SJSA1 (cell line): ENCODE measurements at regions not wholly inside any gene's neighbourhood (a gene's known extent, or its start where the extent isn't known, plus 50 kb on each side); places are given as distances from the start of the nearest gene placed in this dataset.

ENCODE experiments used
- DNase-seq, 2 experiments: peaks; one replicate each; pipeline ENCODE4 v3.0.0-alpha.2; 2015 to 2020; ENCODE audit warnings: low spot score in 2 of 2, low read depth in 1 of 2
- H3K27ac ChIP-seq: fragments of 250-450 bp; sonication (Bioruptor Pico); 2 replicates; pipeline ENCODE4 v1.5.1; 2020; ENCODE audit warnings: mild to moderate bottlenecking, moderate library complexity
- H3K27me3 ChIP-seq: fragments of 250-450 bp; sonication (Bioruptor Pico); replicated peaks from 2 replicates; pipeline ENCODE4 v1.5.1; 2020; ENCODE audit warnings: mild to moderate bottlenecking, moderate library complexity
- H3K36me3 ChIP-seq: fragments of 250-450 bp; sonication (Bioruptor Pico); 2 replicates; pipeline ENCODE4 v1.5.1; 2020; ENCODE audit warnings: mild to moderate bottlenecking
- H3K4me1 ChIP-seq: fragments of 250-450 bp; sonication (Bioruptor Pico); replicated peaks from 2 replicates; pipeline ENCODE4 v1.6.1; 2021; ENCODE audit warnings: mild to moderate bottlenecking
- H3K4me3 ChIP-seq: fragments of 250-450 bp; sonication (Bioruptor Pico); 2 replicates; pipeline ENCODE4 v1.5.1; 2020; ENCODE audit warnings: mild to moderate bottlenecking
- H3K9me3 ChIP-seq: fragments of 250-450 bp; sonication (Bioruptor Pico); replicated peaks from 2 replicates; pipeline ENCODE4 v1.5.1; 2020; ENCODE audit warnings: mild to moderate bottlenecking

- H3K4me1 ChIP-seq = no peaks in the 10 kb centered on the region
- DNase-seq = no peak
- no peak overlapping the region for H3K4me3 ChIP-seq
- H3K27me3 ChIP-seq = no peaks in the 10 kb centered on the region
- H3K27ac ChIP-seq = no peak overlapping the region
- no peaks in the 10 kb centered on the region for H3K36me3 ChIP-seq
- H3K9me3 ChIP-seq = 0 out of 2 replicates have a peak, but pooled peaks cover 3% of the 10 kb centered on the region
These were observed 388.4 kb upstream of the DDI1 start for GRCh38 chr11:103648054-103648453.

- H3K27ac ChIP-seq = no peak overlapping the region
- H3K9me3 ChIP-seq = 0 out of 2 replicates have a peak, but pooled peaks cover 3% of the 10 kb centered on the region
- no peak for DNase-seq
- no peaks in the 10 kb centered on the region for H3K4me1 ChIP-seq
- H3K36me3 ChIP-seq = no peaks in the 10 kb centered on the region
- H3K4me3 ChIP-seq = no peak overlapping the region
- no peaks in the 10 kb centered on the region for H3K27me3 ChIP-seq
These were observed 387.6 kb upstream of the DDI1 start for GRCh38 chr11:103648670-103649400.

GRCh38 chr11:103649401-103649895 lies 387.0 kb upstream of the DDI1 start:
- Histone ChIP-seq H3K27me3 (no peaks in the 10 kb centered on the region), H3K4me3 (no peak overlapping the region), H3K4me1 (no peaks in the 10 kb centered on the region), H3K9me3 (0 out of 2 replicates have a peak, but pooled peaks cover 3% of the 10 kb centered on the region), H3K27ac (no peak overlapping the region), H3K36me3 (no peaks in the 10 kb centered on the region)
- no peak for DNase-seq

- Histone ChIP-seq H3K36me3 (no peaks in the 10 kb centered on the region), H3K27ac (no peak overlapping the region), H3K4me3 (no peak overlapping the region), H3K9me3 (0 out of 2 replicates have a peak, but pooled peaks cover 3% of the 10 kb centered on the region), H3K4me1 (no peaks in the 10 kb centered on the region), H3K27me3 (no peaks in the 10 kb centered on the region)
- no peak for DNase-seq
These were observed 386.1 kb upstream of the DDI1 start for GRCh38 chr11:103650330-103650729.

- no peak for DNase-seq
- no peaks in the 10 kb centered on the region for H3K36me3 ChIP-seq
These were observed 385.0 kb upstream of the DDI1 start for GRCh38 chr11:103651341-103651998.

GRCh38 chr11:103652013-103652412 lies 384.4 kb upstream of the DDI1 start:
- no peak overlapping the region for H3K27ac ChIP-seq
- 0 out of 2 replicates have a peak, but pooled peaks cover 3% of the 10 kb centered on the region for H3K9me3 ChIP-seq
- no peaks in the 10 kb centered on the region for H3K27me3 ChIP-seq
- no peak overlapping the region for H3K4me3 ChIP-seq
- H3K36me3 ChIP-seq = no peaks in the 10 kb centered on the region
- DNase-seq = no peak
- H3K4me1 ChIP-seq = no peaks in the 10 kb centered on the region

More at GRCh38 chr11:103651341-103651998, 385.0 kb upstream of the DDI1 start:
- H3K27me3 ChIP-seq = no peaks in the 10 kb centered on the region
- H3K27ac ChIP-seq = no peak overlapping the region
- H3K4me1 ChIP-seq = no peaks in the 10 kb centered on the region
- 0 out of 2 replicates have a peak, but pooled peaks cover 3% of the 10 kb centered on the region for H3K9me3 ChIP-seq
- H3K4me3 ChIP-seq = no peak overlapping the region

GRCh38 chr11:103656382-103656781 lies 380.1 kb upstream of the DDI1 start:
- Histone ChIP-seq H3K9me3 (0 out of 2 replicates have a peak, but pooled peaks cover 3% of the 10 kb centered on the region), H3K27ac (no peak overlapping the region), H3K27me3 (no peaks in the 10 kb centered on the region), H3K4me3 (no peak overlapping the region), H3K36me3 (no peaks in the 10 kb centered on the region), H3K4me1 (peaks cover 9% of the 10 kb centered on the region)
- DNase-seq = no peak

- Histone ChIP-seq H3K9me3 (no peaks in the 10 kb centered on the region), H3K27me3 (no peaks in the 10 kb centered on the region), H3K36me3 (no peaks in the 10 kb centered on the region), H3K4me1 (peaks cover 9% of the 10 kb centered on the region), H3K27ac (no peak overlapping the region), H3K4me3 (no peak overlapping the region)
- no peak for DNase-seq
These were observed 377.2 kb upstream of the DDI1 start for GRCh38 chr11:103659206-103659618.

- peaks cover 9% of the 10 kb centered on the region for H3K4me1 ChIP-seq
- DNase-seq = peak in 1 of 2 experiments; percentile 12
- H3K9me3 ChIP-seq = no peaks in the 10 kb centered on the region
- H3K36me3 ChIP-seq = no peaks in the 10 kb centered on the region
- H3K27me3 ChIP-seq = no peaks in the 10 kb centered on the region
- H3K27ac ChIP-seq = no peak overlapping the region
- no peak overlapping the region for H3K4me3 ChIP-seq
These were observed 376.7 kb upstream of the DDI1 start for GRCh38 chr11:103659743-103660142.

- Histone ChIP-seq H3K9me3 (no peaks in the 10 kb centered on the region), H3K4me3 (no peak overlapping the region), H3K4me1 (peaks cover 9% of the 10 kb centered on the region), H3K27ac (no peak overlapping the region), H3K36me3 (no peaks in the 10 kb centered on the region), H3K27me3 (no peaks in the 10 kb centered on the region)
- no peak for DNase-seq
These were observed 375.3 kb upstream of the DDI1 start for GRCh38 chr11:103661185-103661584.

GRCh38 chr11:103661991-103662390 lies 374.4 kb upstream of the DDI1 start:
- Histone ChIP-seq H3K27ac (no peak overlapping the region), H3K9me3 (no peaks in the 10 kb centered on the region), H3K27me3 (no peaks in the 10 kb centered on the region), H3K4me3 (no peak overlapping the region), H3K36me3 (no peaks in the 10 kb centered on the region), H3K4me1 (peaks cover 9% of the 10 kb centered on the region)
- DNase-seq = no peak

GRCh38 chr11:103662880-103663279 lies 373.6 kb upstream of the DDI1 start:
- no peak overlapping the region for H3K27ac ChIP-seq
- no peak for DNase-seq
- no peaks in the 10 kb centered on the region for H3K9me3 ChIP-seq
- no peaks in the 10 kb centered on the region for H3K27me3 ChIP-seq
- no peaks in the 10 kb centered on the region for H3K36me3 ChIP-seq
- no peak overlapping the region for H3K4me3 ChIP-seq
- H3K4me1 ChIP-seq = peaks cover 9% of the 10 kb centered on the region

- no peaks in the 10 kb centered on the region for H3K27me3 ChIP-seq
- no peak for DNase-seq
- H3K36me3 ChIP-seq = no peaks in the 10 kb centered on the region
- H3K27ac ChIP-seq = no peak overlapping the region
- H3K4me3 ChIP-seq = no peak overlapping the region
- no peaks in the 10 kb centered on the region for H3K9me3 ChIP-seq
- H3K4me1 ChIP-seq = peaks cover 7% of the 10 kb centered on the region
These were observed 367.6 kb upstream of the DDI1 start for GRCh38 chr11:103668859-103669258.

- Histone ChIP-seq H3K27me3 (no peaks in the 10 kb centered on the region), H3K4me3 (no peak overlapping the region), H3K9me3 (no peaks in the 10 kb centered on the region), H3K27ac (no peak overlapping the region), H3K36me3 (no peaks in the 10 kb centered on the region), H3K4me1 (peaks cover 12% of the 10 kb centered on the region)
- DNase-seq = no peak
These were observed 365.2 kb upstream of the DDI1 start for GRCh38 chr11:103671143-103671651.
